SK-N-SH (cell line): ENCODE measurements at regions not wholly inside any gene's neighbourhood (a gene's known extent, or its start where the extent isn't known, plus 50 kb on each side); places are given as distances from the start of the nearest gene placed in this dataset.

Experiments used
- EP300 ChIP-seq, 2 experiments: IDR thresholded peaks; 2 replicates each; pipeline versions ENCODE4 v1.4.0 to v1.6.1; 2012; ENCODE audit warnings: borderline replicate concordance in 1 of 2, low read depth in 1 of 2, low read length in 1 of 2
- RFX5 ChIP-seq: IDR thresholded peaks from 2 replicates; pipeline ENCODE4 v1.6.1; 2012; ENCODE audit warnings: mild to moderate bottlenecking, improper control_type of control experiment, low read length
- RXRA ChIP-seq: IDR thresholded peaks from 2 replicates; pipeline ENCODE4 v1.4.0; 2012; ENCODE audit warnings: low read depth, mild to moderate bottlenecking, borderline replicate concordance
- SIN3A ChIP-seq: IDR thresholded peaks from 2 replicates; pipeline ENCODE4 v1.6.1; 2012; ENCODE audit warnings: low read depth, mild to moderate bottlenecking, low read length, moderate library complexity, borderline replicate concordance
- SMC3 ChIP-seq: IDR thresholded peaks from 2 replicates; pipeline ENCODE4 v1.6.1; 2012; ENCODE audit warnings: low read depth, low read length, improper control_type of control experiment
- TF ChIP-seq, protein P1 (sequence below): fragments of 200-600 bp; sonication (generic); IDR thresholded peaks from 2 replicates; pipeline ENCODE4 v1.6.1; 2017; ENCODE audit warnings: antibody characterized with exemption, mild to moderate bottlenecking, moderate library complexity
- TF ChIP-seq, protein P2 (sequence below): IDR thresholded peaks from 2 replicates; pipeline ENCODE4 v1.4.0; 2012; ENCODE audit warnings: low read depth
- TF ChIP-seq, protein P3 (sequence below): fragments of 150-350 bp; IDR thresholded peaks from 2 replicates; pipeline ENCODE4 v1.6.1; 2017; ENCODE audit warnings: antibody characterized with exemption, low read length, low read depth, borderline replicate concordance
- TF ChIP-seq, protein P4 (sequence below): IDR thresholded peaks from 2 replicates; pipeline ENCODE4 v1.6.1; 2012; ENCODE audit warnings: mild to moderate bottlenecking, low read depth, low read length, moderate library complexity

DNA sequence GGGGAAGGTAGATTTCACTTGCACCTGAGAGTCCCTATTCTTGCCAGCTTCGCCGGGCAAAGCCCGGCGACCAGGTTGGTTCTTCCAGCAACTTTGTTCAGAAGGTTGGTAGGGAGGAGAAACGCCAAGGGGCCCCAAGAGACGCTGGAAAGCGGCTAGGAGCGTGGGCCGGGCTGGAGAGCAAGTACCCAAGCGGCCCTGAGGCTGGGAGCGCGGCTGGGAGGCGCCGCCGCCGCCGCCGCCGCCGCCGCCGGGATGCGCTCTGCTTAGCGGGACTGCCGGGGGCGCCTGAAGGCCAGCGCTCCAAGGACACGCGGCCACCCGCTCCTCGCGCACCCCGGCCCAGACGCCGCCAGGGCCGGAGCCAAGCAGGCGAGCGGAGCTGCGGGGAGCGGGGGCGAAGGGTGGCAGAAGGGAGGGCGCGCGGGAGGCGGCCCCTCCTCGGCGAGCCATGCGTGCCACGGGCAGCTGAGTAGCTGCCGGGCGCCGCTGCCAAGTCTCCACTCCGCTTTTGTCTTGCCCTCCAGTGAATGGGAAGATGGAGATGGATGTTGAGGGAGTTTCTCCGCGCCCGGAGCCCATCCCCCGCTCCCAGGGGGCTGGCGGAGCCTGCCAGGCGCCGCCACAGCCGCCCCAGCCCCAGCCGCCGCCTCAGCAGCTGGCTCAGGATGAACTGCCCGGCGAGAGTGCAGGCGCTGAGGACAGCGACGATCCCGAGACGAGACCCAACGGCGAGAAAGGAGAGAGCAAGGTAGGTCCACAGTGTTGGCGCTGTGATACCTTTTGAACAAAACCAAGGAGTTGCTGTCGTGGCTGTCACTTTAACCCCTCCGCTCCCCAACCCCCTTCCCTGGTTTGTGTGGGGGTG is 227.4 kb upstream of the AZI2 start:
- no peak for TF ChIP-seq SIN3A
- TF ChIP-seq, protein P1, sequence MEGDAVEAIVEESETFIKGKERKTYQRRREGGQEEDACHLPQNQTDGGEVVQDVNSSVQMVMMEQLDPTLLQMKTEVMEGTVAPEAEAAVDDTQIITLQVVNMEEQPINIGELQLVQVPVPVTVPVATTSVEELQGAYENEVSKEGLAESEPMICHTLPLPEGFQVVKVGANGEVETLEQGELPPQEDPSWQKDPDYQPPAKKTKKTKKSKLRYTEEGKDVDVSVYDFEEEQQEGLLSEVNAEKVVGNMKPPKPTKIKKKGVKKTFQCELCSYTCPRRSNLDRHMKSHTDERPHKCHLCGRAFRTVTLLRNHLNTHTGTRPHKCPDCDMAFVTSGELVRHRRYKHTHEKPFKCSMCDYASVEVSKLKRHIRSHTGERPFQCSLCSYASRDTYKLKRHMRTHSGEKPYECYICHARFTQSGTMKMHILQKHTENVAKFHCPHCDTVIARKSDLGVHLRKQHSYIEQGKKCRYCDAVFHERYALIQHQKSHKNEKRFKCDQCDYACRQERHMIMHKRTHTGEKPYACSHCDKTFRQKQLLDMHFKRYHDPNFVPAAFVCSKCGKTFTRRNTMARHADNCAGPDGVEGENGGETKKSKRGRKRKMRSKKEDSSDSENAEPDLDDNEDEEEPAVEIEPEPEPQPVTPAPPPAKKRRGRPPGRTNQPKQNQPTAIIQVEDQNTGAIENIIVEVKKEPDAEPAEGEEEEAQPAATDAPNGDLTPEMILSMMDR: no peak
- TF ChIP-seq RFX5: no peak
- TF ChIP-seq, protein P2, sequence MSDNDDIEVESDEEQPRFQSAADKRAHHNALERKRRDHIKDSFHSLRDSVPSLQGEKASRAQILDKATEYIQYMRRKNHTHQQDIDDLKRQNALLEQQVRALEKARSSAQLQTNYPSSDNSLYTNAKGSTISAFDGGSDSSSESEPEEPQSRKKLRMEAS: no peak
- TF ChIP-seq RXRA: no peak
- TF ChIP-seq, protein P3, sequence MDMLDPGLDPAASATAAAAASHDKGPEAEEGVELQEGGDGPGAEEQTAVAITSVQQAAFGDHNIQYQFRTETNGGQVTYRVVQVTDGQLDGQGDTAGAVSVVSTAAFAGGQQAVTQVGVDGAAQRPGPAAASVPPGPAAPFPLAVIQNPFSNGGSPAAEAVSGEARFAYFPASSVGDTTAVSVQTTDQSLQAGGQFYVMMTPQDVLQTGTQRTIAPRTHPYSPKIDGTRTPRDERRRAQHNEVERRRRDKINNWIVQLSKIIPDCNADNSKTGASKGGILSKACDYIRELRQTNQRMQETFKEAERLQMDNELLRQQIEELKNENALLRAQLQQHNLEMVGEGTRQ: no peak
- no peak for TF ChIP-seq SMC3
- TF ChIP-seq, protein P4, sequence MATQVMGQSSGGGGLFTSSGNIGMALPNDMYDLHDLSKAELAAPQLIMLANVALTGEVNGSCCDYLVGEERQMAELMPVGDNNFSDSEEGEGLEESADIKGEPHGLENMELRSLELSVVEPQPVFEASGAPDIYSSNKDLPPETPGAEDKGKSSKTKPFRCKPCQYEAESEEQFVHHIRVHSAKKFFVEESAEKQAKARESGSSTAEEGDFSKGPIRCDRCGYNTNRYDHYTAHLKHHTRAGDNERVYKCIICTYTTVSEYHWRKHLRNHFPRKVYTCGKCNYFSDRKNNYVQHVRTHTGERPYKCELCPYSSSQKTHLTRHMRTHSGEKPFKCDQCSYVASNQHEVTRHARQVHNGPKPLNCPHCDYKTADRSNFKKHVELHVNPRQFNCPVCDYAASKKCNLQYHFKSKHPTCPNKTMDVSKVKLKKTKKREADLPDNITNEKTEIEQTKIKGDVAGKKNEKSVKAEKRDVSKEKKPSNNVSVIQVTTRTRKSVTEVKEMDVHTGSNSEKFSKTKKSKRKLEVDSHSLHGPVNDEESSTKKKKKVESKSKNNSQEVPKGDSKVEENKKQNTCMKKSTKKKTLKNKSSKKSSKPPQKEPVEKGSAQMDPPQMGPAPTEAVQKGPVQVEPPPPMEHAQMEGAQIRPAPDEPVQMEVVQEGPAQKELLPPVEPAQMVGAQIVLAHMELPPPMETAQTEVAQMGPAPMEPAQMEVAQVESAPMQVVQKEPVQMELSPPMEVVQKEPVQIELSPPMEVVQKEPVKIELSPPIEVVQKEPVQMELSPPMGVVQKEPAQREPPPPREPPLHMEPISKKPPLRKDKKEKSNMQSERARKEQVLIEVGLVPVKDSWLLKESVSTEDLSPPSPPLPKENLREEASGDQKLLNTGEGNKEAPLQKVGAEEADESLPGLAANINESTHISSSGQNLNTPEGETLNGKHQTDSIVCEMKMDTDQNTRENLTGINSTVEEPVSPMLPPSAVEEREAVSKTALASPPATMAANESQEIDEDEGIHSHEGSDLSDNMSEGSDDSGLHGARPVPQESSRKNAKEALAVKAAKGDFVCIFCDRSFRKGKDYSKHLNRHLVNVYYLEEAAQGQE: no peak
- no peak for TF ChIP-seq EP300 (IDR thresholded peaks at IDR 0.05; ENCODE audit: borderline replicate concordance in 1 of 2, low read depth in 1 of 2, low read length in 1 of 2)
